Mesendoderm (in vitro differentiated cells): ENCODE measurements at regions not wholly inside any gene's neighbourhood (a gene's known extent, or its start where the extent isn't known, plus 50 kb on each side); places are given as distances from the start of the nearest gene placed in this dataset.

Experiments
- DNase-seq: peaks from one replicate; pipeline ENCODE4 v3.0.0; 2013
- H2AK5ac ChIP-seq: 2 replicates; pipeline ENCODE4 v1.6.1; 2013; ENCODE audit warnings: low read length, inconsistent platforms
- H2BK120ac ChIP-seq: 2 replicates; pipeline ENCODE4 v1.6.1; 2013; ENCODE audit warnings: low read depth, mild to moderate bottlenecking, low read length, moderate library complexity, mixed read lengths
- H2BK15ac ChIP-seq: replicated peaks from 2 replicates; pipeline ENCODE4 v1.6.1; 2013; ENCODE audit warnings: low read depth, mild to moderate bottlenecking, moderate library complexity
- H2BK5ac ChIP-seq: 2 replicates; pipeline ENCODE4 v1.6.1; 2013; ENCODE audit warnings: low read length, inconsistent platforms
- H3K18ac ChIP-seq: 2 replicates; pipeline ENCODE4 v1.6.1; 2013; ENCODE audit warnings: mild to moderate bottlenecking, low read length, mixed read lengths
- H3K23ac ChIP-seq: one replicate; pipeline ENCODE4 v1.6.1; 2013; ENCODE audit warnings: low read length
- H3K27ac ChIP-seq: 2 replicates; pipeline ENCODE4 v1.5.1; 2013; ENCODE audit warnings: low read depth, mild to moderate bottlenecking, inconsistent platforms, low read length, moderate library complexity
- H3K27me3 ChIP-seq: 2 replicates; pipeline ENCODE4 v1.6.1; 2013; ENCODE audit warnings: low read length, control low read depth, mild to moderate bottlenecking, inconsistent platforms; ENCODE audit not compliant: insufficient read depth, poor library complexity
- H3K36me3 ChIP-seq: 2 replicates; pipeline ENCODE4 v1.6.1; 2013; ENCODE audit warnings: low read length, inconsistent platforms; ENCODE audit not compliant: control insufficient read depth, insufficient read depth
- H3K4ac ChIP-seq: one replicate; pipeline ENCODE4 v1.6.1; 2013; ENCODE audit warnings: low read depth, mild to moderate bottlenecking, low read length, moderate library complexity
- H3K4me1 ChIP-seq: 2 replicates; pipeline ENCODE4 v1.6.1; 2013; ENCODE audit warnings: low read depth, low read length, inconsistent platforms; ENCODE audit not compliant: control insufficient read depth
- H3K4me2 ChIP-seq: 2 replicates; pipeline ENCODE4 v1.6.1; 2013; ENCODE audit warnings: low read length
- H3K4me3 ChIP-seq: 2 replicates; pipeline ENCODE4 v1.5.1; 2013; ENCODE audit warnings: mild to moderate bottlenecking, low read length
- H3K56ac ChIP-seq: one replicate; pipeline ENCODE4 v1.6.1; 2013; ENCODE audit warnings: low read length
- H3K79me1 ChIP-seq: 2 replicates; pipeline ENCODE4 v1.6.1; 2013; ENCODE audit warnings: low read length, inconsistent platforms
- H3K79me2 ChIP-seq: 2 replicates; pipeline ENCODE4 v1.6.1; 2013; ENCODE audit warnings: mild to moderate bottlenecking, low read length; ENCODE audit not compliant: control insufficient read depth, insufficient read depth
- H3K9ac ChIP-seq: 2 replicates; pipeline ENCODE4 v1.6.1; 2013; ENCODE audit warnings: low read length, inconsistent platforms
- H4K5ac ChIP-seq: one replicate; pipeline ENCODE4 v1.6.1; 2013; ENCODE audit warnings: low read length
- H4K8ac ChIP-seq: one replicate; pipeline ENCODE4 v1.6.1; 2013; ENCODE audit warnings: low read depth, mild to moderate bottlenecking, control low read depth, low read length, moderate library complexity
- WGBS: extraction: QIAGEN DNeasy Blood & Tissue Kit; methylation state at CpG from one replicate; pipeline ENCODE4 v1.1.7; 2013; ENCODE audit warnings: low lambda C conversion rate, missing lambda C conversion rate; ENCODE audit not compliant: insufficient coverage; ENCODE audit errors: extremely low coverage; 5-methylcytosine and 5-hydroxymethylcytosine counted together

DNA sequence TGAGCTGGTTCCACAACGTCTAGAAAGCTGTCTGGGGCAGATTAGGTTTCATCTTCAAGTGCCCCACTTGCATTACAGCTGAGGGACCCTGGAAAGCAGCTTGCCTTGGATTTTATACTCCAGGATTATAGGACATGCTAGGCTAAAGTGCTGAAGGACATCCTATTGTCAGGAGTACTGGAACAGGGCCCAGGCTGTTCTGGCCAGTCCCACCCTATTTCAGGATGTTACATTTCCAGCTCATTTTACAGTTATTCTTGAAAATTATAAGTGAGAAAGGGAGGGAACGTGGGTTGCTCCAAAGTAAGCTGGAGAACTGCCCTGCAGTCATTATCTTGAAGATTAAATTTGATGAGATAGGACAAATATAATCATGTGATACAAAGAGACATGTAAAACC is 71.0 kb upstream of the UGT8 start:
- Histone ChIP-seq H3K18ac (no peak overlapping the region), H3K56ac (no peak overlapping the region), H3K9ac (no peak overlapping the region), H3K23ac (no peak overlapping the region), H3K4me1 (no peaks in the 10 kb centered on the region), H3K36me3 (no peaks in the 10 kb centered on the region), H4K5ac (no peak overlapping the region), H2BK15ac (no peak overlapping the region), H2AK5ac (no peak overlapping the region), H3K79me1 (no peaks in the 10 kb centered on the region), H4K8ac (no peak overlapping the region), H3K4me2 (no peak overlapping the region), H3K27me3 (no peaks in the 10 kb centered on the region), H3K79me2 (no peaks in the 10 kb centered on the region), H2BK5ac (no peak overlapping the region), H2BK120ac (no peak overlapping the region), H3K4me3 (no peak overlapping the region), H3K27ac (no peak overlapping the region), H3K4ac (no peak overlapping the region)
- no peak for DNase-seq
- no CpG with 5 or more reads among the region's 2 CpGs for WGBS

DNA sequence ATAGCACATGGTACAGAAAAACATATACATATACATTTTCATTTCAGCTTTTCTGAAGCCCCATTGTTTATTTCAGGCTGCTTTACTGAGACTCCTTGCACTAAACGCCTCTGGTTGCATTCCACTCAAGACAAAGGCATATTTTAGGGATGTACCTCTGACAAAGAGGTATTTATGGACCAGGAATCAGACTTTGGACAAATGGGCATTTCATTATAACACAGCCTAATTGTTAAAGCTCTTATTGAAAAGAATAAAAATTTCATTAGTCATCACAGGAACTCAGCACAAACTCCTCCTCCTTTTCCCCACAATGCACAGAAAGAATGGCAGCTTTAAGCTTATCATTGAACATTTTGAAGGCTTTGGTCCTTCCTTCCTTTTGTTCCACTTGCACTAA is 62.9 kb upstream of the UGT8 start:
- Histone ChIP-seq H3K56ac (no peak overlapping the region), H3K27ac (no peak overlapping the region), H4K8ac (no peak overlapping the region), H3K27me3 (no peaks in the 10 kb centered on the region), H3K4me3 (no peak overlapping the region), H2BK15ac (no peak overlapping the region), H3K9ac (no peak overlapping the region), H2BK120ac (no peak overlapping the region), H3K4me1 (no peaks in the 10 kb centered on the region), H3K18ac (no peak overlapping the region), H3K36me3 (no peaks in the 10 kb centered on the region), H3K4me2 (no peak overlapping the region), H3K23ac (no peak overlapping the region), H3K79me1 (no peaks in the 10 kb centered on the region), H3K4ac (no peak overlapping the region), H2AK5ac (no peak overlapping the region), H3K79me2 (no peaks in the 10 kb centered on the region), H4K5ac (no peak overlapping the region), H2BK5ac (no peak overlapping the region)
- no peak for DNase-seq
- no CpG with 5 or more reads among the region's 1 CpG for WGBS

GRCh38 chr4:114537352-114537751 is 61.3 kb upstream of the UGT8 start:
- Histone ChIP-seq H2AK5ac (no peak overlapping the region), H4K8ac (no peak overlapping the region), H3K23ac (no peak overlapping the region), H3K4me2 (no peak overlapping the region), H3K9ac (no peak overlapping the region), H4K5ac (no peak overlapping the region), H3K79me2 (no peaks in the 10 kb centered on the region), H3K18ac (no peak overlapping the region), H3K56ac (no peak overlapping the region), H2BK15ac (no peak overlapping the region), H3K27me3 (no peaks in the 10 kb centered on the region), H3K4me1 (no peaks in the 10 kb centered on the region), H3K36me3 (no peaks in the 10 kb centered on the region), H3K79me1 (no peaks in the 10 kb centered on the region), H3K27ac (no peak overlapping the region), H3K4ac (no peak overlapping the region), H2BK120ac (no peak overlapping the region), H3K4me3 (no peak overlapping the region), H2BK5ac (no peak overlapping the region)
- DNase-seq = no peak
- WGBS = no CpG with 5 or more reads among the region's 3 CpGs

- Histone ChIP-seq H3K36me3 (no peaks in the 10 kb centered on the region), H3K23ac (no peak overlapping the region), H2BK5ac (no peak overlapping the region), H3K27ac (no peak overlapping the region), H4K5ac (no peak overlapping the region), H2BK120ac (no peak overlapping the region), H3K9ac (no peak overlapping the region), H3K79me1 (no peaks in the 10 kb centered on the region), H3K79me2 (no peaks in the 10 kb centered on the region), H2AK5ac (no peak overlapping the region), H3K4me1 (no peaks in the 10 kb centered on the region), H3K4ac (no peak overlapping the region), H3K4me2 (no peak overlapping the region), H2BK15ac (no peak overlapping the region), H3K56ac (no peak overlapping the region), H3K27me3 (no peaks in the 10 kb centered on the region), H3K4me3 (no peak overlapping the region), H4K8ac (no peak overlapping the region), H3K18ac (no peak overlapping the region)
- no peak for DNase-seq
- no CpG with 5 or more reads among the region's 5 CpGs for WGBS
Measured at GRCh38 chr4:114538012-114538617, 60.5 kb upstream of the UGT8 start.

DNA sequence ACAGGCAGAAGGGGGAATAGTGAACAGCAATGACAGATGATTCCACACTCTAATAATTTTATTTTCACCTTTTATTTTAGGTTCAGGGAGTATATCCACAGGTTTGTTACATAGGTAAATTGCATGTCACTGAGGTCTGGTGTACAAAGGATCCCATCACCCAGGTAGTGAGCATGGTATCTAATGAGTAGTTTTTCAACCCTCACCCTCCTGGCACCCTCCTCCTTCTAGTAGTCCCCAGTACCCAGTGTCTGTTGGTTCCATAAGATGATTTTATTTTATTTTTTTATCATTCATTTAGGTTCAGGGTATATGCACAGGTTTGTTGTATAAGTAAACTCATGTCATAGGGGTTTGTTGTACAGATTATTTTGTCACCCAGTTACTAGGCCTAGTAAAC is 58.6 kb upstream of the UGT8 start:
- Histone ChIP-seq H3K27me3 (no peaks in the 10 kb centered on the region), H3K79me1 (no peaks in the 10 kb centered on the region)
- no peak for DNase-seq

GRCh38 chr4:114547340-114548134 is 51.1 kb upstream of the UGT8 start:
- Histone ChIP-seq H2BK5ac (no peak overlapping the region), H3K79me2 (no peaks in the 10 kb centered on the region), H3K18ac (no peak overlapping the region), H3K27ac (no peak overlapping the region), H3K4me3 (no peak overlapping the region), H2BK15ac (no peak overlapping the region), H3K4me2 (no peak overlapping the region), H3K9ac (no peak overlapping the region), H3K27me3 (no peaks in the 10 kb centered on the region), H3K23ac (no peak overlapping the region), H4K8ac (no peak overlapping the region), H3K4me1 (no peaks in the 10 kb centered on the region), H3K36me3 (no peaks in the 10 kb centered on the region), H3K79me1 (no peaks in the 10 kb centered on the region), H2BK120ac (no peak overlapping the region), H4K5ac (no peak overlapping the region), H2AK5ac (no peak overlapping the region), H3K4ac (no peak overlapping the region), H3K56ac (no peak overlapping the region)
- DNase-seq = no peak
- no CpG with 5 or more reads among the region's 2 CpGs for WGBS

More for the DNA sequence above, 58.6 kb upstream of the UGT8 start:
- Histone ChIP-seq H3K4me1 (no peaks in the 10 kb centered on the region), H2AK5ac (no peak overlapping the region), H3K36me3 (no peaks in the 10 kb centered on the region), H3K4me3 (no peak overlapping the region), H3K18ac (no peak overlapping the region), H2BK15ac (no peak overlapping the region), H3K23ac (no peak overlapping the region), H3K27ac (no peak overlapping the region), H4K8ac (no peak overlapping the region), H3K9ac (no peak overlapping the region), H3K79me2 (no peaks in the 10 kb centered on the region), H2BK5ac (no peak overlapping the region), H3K4me2 (no peak overlapping the region), H4K5ac (no peak overlapping the region), H3K4ac (no peak overlapping the region), H2BK120ac (no peak overlapping the region), H3K56ac (no peak overlapping the region)
